ENCODE measurements at regions not wholly inside any gene's neighbourhood (a gene's known extent, or its start where the extent isn't known, plus 50 kb on each side); places are given as distances from the start of the nearest gene placed in this dataset.

GRCh38 chr12:92292016-92292415, 146.4 kb upstream of the BTG1 start:
- Histone ChIP-seq H3K4me3 (no peak overlapping the region), H3K27ac (ENCODE audit: low read depth) (no peak overlapping the region), H3F3A (replicated peaks; ENCODE audit: low read depth) (no peaks in the 10 kb centered on the region), H4K20me1 (replicated peaks; ENCODE audit: insufficient read depth) (no peaks in the 10 kb centered on the region), H3K79me2 (replicated peaks; ENCODE audit: insufficient read depth) (no peaks in the 10 kb centered on the region), H3K4me1 (ENCODE audit: insufficient read depth) (no peaks in the 10 kb centered on the region), H3K27me3 (ENCODE audit: insufficient read depth) (no peaks in the 10 kb centered on the region), H3K4me2 (no peak overlapping the region), H2AFZ (no peak overlapping the region), H3K9me2 (ENCODE audit: insufficient read depth) (0 out of 2 replicates have a peak, but pooled peaks cover 2% of the 10 kb centered on the region), H3K36me3 (ENCODE audit: insufficient read depth) (no peaks in the 10 kb centered on the region)
- Mint-ChIP-seq H3K9me3 (no peaks in the 10 kb centered on the region), H3K27me3 (ENCODE audit: insufficient read depth, low read depth, poor library complexity) (peaks cover 2% of the 10 kb centered on the region), H3K4me1 (peaks cover 4% of the 10 kb centered on the region; the same call in 1 of the 3 replicates), H3K27ac (no peak overlapping the region), H3K4me3 (no peak overlapping the region), H3K36me3 (ENCODE audit: low read depth) (no peaks in the 10 kb centered on the region)
- ATAC-seq (no peak), DNase-seq (ENCODE audit: low spot score) (no peak)
- TF ChIP-seq EZH2 (IDR thresholded peaks at IDR 0.05; ENCODE audit: low read depth, unreplicated experiment) (no peak), ETS1 (IDR thresholded peaks at IDR 0.05) (no peak), REST (IDR thresholded peaks at IDR 0.05; ENCODE audit: unreplicated experiment) (no peak), POLR2AphosphoS5 (IDR thresholded peaks at IDR 0.05; ENCODE audit: low read depth) (no peak), CREB1 (CRISPR knock-in tag; IDR thresholded peaks at IDR 0.05; ENCODE audit: low read depth) (no peak), ZNF462 (CRISPR knock-in tag; IDR thresholded peaks at IDR 0.05) (no peak), NANOG (IDR thresholded peaks at IDR 0.05; ENCODE audit: borderline replicate concordance) (no peak)

All from GM23338 (cell line).